ENCODE measurements at regions not wholly inside any gene's neighbourhood (a gene's known extent, or its start where the extent isn't known, plus 50 kb on each side); places are given as distances from the start of the nearest gene placed in this dataset.
"Not testable (repeated sequence)": the region's sequence is repeated elsewhere in the genome, so short reads cannot be mapped to it uniquely, and the experiment has no call there.

GRCh38 chr4:29052266-29052665, 1667.9 kb upstream of the PCDH7 start:
- Mint-ChIP-seq H3K9me3 (peaks cover 6% of the 10 kb centered on the region), H3K36me3 (ENCODE audit: insufficient read depth) (no peaks in the 10 kb centered on the region)

GRCh38 chr4:29058531-29058930, 1661.6 kb upstream of the PCDH7 start:
- Mint-ChIP-seq H3K9me3 (no peaks in the 10 kb centered on the region), H3K4me3 (no peak overlapping the region), H3K27me3 (ENCODE audit: low read depth) (no peaks in the 10 kb centered on the region), H3K36me3 (ENCODE audit: insufficient read depth) (no peaks in the 10 kb centered on the region), H3K4me1 (ENCODE audit: low read depth) (no peaks in the 10 kb centered on the region)
- no peak for ATAC-seq
- no peak for DNase-seq

More at GRCh38 chr4:29052266-29052665, 1667.9 kb upstream of the PCDH7 start:
- ATAC-seq (no peak), DNase-seq (no peak)
- Mint-ChIP-seq H3K27me3 (ENCODE audit: low read depth) (no peaks in the 10 kb centered on the region), H3K4me3 (no peak overlapping the region), H3K4me1 (ENCODE audit: low read depth) (no peaks in the 10 kb centered on the region)

GRCh38 chr4:29066861-29067260, 1653.3 kb upstream of the PCDH7 start:
- no peaks in the 10 kb centered on the region for H3K36me3 Mint-ChIP-seq (ENCODE audit: insufficient read depth)
- no peak for DNase-seq
- no peak overlapping the region for H3K4me3 Mint-ChIP-seq
- H3K9me3 Mint-ChIP-seq, result peaks cover 25% of the 10 kb centered on the region
- ATAC-seq, result no peak
- no peaks in the 10 kb centered on the region for H3K27me3 Mint-ChIP-seq (ENCODE audit: low read depth)
- no peaks in the 10 kb centered on the region for H3K4me1 Mint-ChIP-seq (ENCODE audit: low read depth)

GRCh38 chr4:29073571-29073970, 1646.6 kb upstream of the PCDH7 start:
- no peaks in the 10 kb centered on the region for H3K4me1 Mint-ChIP-seq (ENCODE audit: low read depth)
- H3K36me3 Mint-ChIP-seq (ENCODE audit: insufficient read depth), result no peaks in the 10 kb centered on the region
- H3K9me3 Mint-ChIP-seq, result peaks cover 32% of the 10 kb centered on the region
- ATAC-seq (no peak), DNase-seq (no peak)
- no peaks in the 10 kb centered on the region for H3K27me3 Mint-ChIP-seq (ENCODE audit: low read depth)
- no peak overlapping the region for H3K4me3 Mint-ChIP-seq

- H3K4me1 Mint-ChIP-seq (ENCODE audit: low read depth), result no peaks in the 10 kb centered on the region
- peaks cover 22% of the 10 kb centered on the region for H3K9me3 Mint-ChIP-seq
- no peak overlapping the region for H3K4me3 Mint-ChIP-seq
- DNase-seq, result no peak
- H3K36me3 Mint-ChIP-seq (ENCODE audit: insufficient read depth), result no peaks in the 10 kb centered on the region
- ATAC-seq, result no peak
- no peaks in the 10 kb centered on the region for H3K27me3 Mint-ChIP-seq (ENCODE audit: low read depth)
Observed at GRCh38 chr4:29075366-29075765, 1644.8 kb upstream of the PCDH7 start.

GRCh38 chr4:29079260-29079659, 1640.9 kb upstream of the PCDH7 start:
- Mint-ChIP-seq H3K4me1 (ENCODE audit: low read depth) (no peaks in the 10 kb centered on the region), H3K27me3 (ENCODE audit: low read depth) (no peaks in the 10 kb centered on the region), H3K9me3 (peaks cover 10% of the 10 kb centered on the region), H3K4me3 (no peak overlapping the region), H3K36me3 (ENCODE audit: insufficient read depth) (no peaks in the 10 kb centered on the region)
- DNase-seq (no peak), ATAC-seq (no peak)

GRCh38 chr4:29081234-29081955, 1638.8 kb upstream of the PCDH7 start:
- no peak for DNase-seq

GRCh38 chr4:29082684-29083083, 1637.5 kb upstream of the PCDH7 start:
- no peak for ATAC-seq
- Mint-ChIP-seq H3K4me1 (ENCODE audit: low read depth) (no peaks in the 10 kb centered on the region), H3K27me3 (ENCODE audit: low read depth) (no peaks in the 10 kb centered on the region)

More at GRCh38 chr4:29081234-29081955, 1638.8 kb upstream of the PCDH7 start:
- Mint-ChIP-seq H3K9me3 (peaks cover 14% of the 10 kb centered on the region), H3K36me3 (ENCODE audit: insufficient read depth) (no peaks in the 10 kb centered on the region), H3K27me3 (ENCODE audit: low read depth) (no peaks in the 10 kb centered on the region), H3K4me3 (no peak overlapping the region), H3K4me1 (ENCODE audit: low read depth) (no peaks in the 10 kb centered on the region)
- no peak for ATAC-seq

GRCh38 chr4:29085748-29086147, 1634.4 kb upstream of the PCDH7 start:
- Mint-ChIP-seq H3K4me1 (ENCODE audit: low read depth) (no peaks in the 10 kb centered on the region), H3K36me3 (ENCODE audit: insufficient read depth) (no peaks in the 10 kb centered on the region), H3K9me3 (peaks cover 9% of the 10 kb centered on the region), H3K27me3 (ENCODE audit: low read depth) (no peaks in the 10 kb centered on the region), H3K4me3 (no peak overlapping the region)
- no peak for DNase-seq
- ATAC-seq, result no peak

More at GRCh38 chr4:29082684-29083083, 1637.5 kb upstream of the PCDH7 start:
- no peaks in the 10 kb centered on the region for H3K36me3 Mint-ChIP-seq (ENCODE audit: insufficient read depth)
- H3K9me3 Mint-ChIP-seq, result peaks cover 14% of the 10 kb centered on the region
- DNase-seq, result no peak
- no peak overlapping the region for H3K4me3 Mint-ChIP-seq

- no peak for ATAC-seq
- Mint-ChIP-seq H3K4me1 (ENCODE audit: low read depth) (no peaks in the 10 kb centered on the region), H3K9me3 (peaks cover 6% of the 10 kb centered on the region), H3K4me3 (no peak overlapping the region), H3K27me3 (ENCODE audit: low read depth) (no peaks in the 10 kb centered on the region), H3K36me3 (ENCODE audit: insufficient read depth) (no peaks in the 10 kb centered on the region)
- DNase-seq, result no peak
Observed at GRCh38 chr4:29104694-29105093, 1615.5 kb upstream of the PCDH7 start.

GRCh38 chr4:29113960-29114359, 1606.2 kb upstream of the PCDH7 start:
- peaks cover 14% of the 10 kb centered on the region for H3K9me3 Mint-ChIP-seq
- ATAC-seq, result no peak
- no peaks in the 10 kb centered on the region for H3K4me1 Mint-ChIP-seq (ENCODE audit: low read depth)
- no peak for DNase-seq
- H3K27me3 Mint-ChIP-seq (ENCODE audit: low read depth), result no peaks in the 10 kb centered on the region
- H3K4me3 Mint-ChIP-seq, result no peak overlapping the region
- no peaks in the 10 kb centered on the region for H3K36me3 Mint-ChIP-seq (ENCODE audit: insufficient read depth)

GRCh38 chr4:29117231-29117722, 1602.9 kb upstream of the PCDH7 start:
- not testable (repeated sequence) for H3K27me3 Mint-ChIP-seq (ENCODE audit: low read depth); H3K9me3 Mint-ChIP-seq; DNase-seq; H3K36me3 Mint-ChIP-seq (ENCODE audit: insufficient read depth); H3K4me1 Mint-ChIP-seq (ENCODE audit: low read depth); H3K4me3 Mint-ChIP-seq; ATAC-seq

GRCh38 chr4:29121586-29121985, 1598.6 kb upstream of the PCDH7 start:
- H3K4me3 Mint-ChIP-seq, result no peak overlapping the region
- H3K27me3 Mint-ChIP-seq (ENCODE audit: low read depth), result no peaks in the 10 kb centered on the region
- no peaks in the 10 kb centered on the region for H3K36me3 Mint-ChIP-seq (ENCODE audit: insufficient read depth)
- DNase-seq, result no peak
- peaks cover 13% of the 10 kb centered on the region for H3K9me3 Mint-ChIP-seq
- no peaks in the 10 kb centered on the region for H3K4me1 Mint-ChIP-seq (ENCODE audit: low read depth)
- no peak for ATAC-seq

GRCh38 chr4:29128810-29129209, 1591.4 kb upstream of the PCDH7 start:
- ATAC-seq, result no peak
- Mint-ChIP-seq H3K27me3 (ENCODE audit: low read depth) (no peaks in the 10 kb centered on the region), H3K9me3 (peaks cover 17% of the 10 kb centered on the region), H3K36me3 (ENCODE audit: insufficient read depth) (no peaks in the 10 kb centered on the region), H3K4me3 (no peak overlapping the region), H3K4me1 (ENCODE audit: low read depth) (no peaks in the 10 kb centered on the region)
- DNase-seq, result no peak

GRCh38 chr4:29131304-29131703, 1588.9 kb upstream of the PCDH7 start:
- Mint-ChIP-seq H3K9me3 (peaks cover 15% of the 10 kb centered on the region), H3K4me1 (ENCODE audit: low read depth) (no peaks in the 10 kb centered on the region), H3K27me3 (ENCODE audit: low read depth) (no peaks in the 10 kb centered on the region), H3K36me3 (ENCODE audit: insufficient read depth) (no peaks in the 10 kb centered on the region), H3K4me3 (no peak overlapping the region)
- DNase-seq (no peak), ATAC-seq (no peak)

Data from activated T-cell treated with anti-CD3 and anti-CD28 coated beads, Interleukin-2, amount 50 U/mL, for 4 hours (primary cell).